ENCODE measurements at regions not wholly inside any gene's neighbourhood (a gene's known extent, or its start where the extent isn't known, plus 50 kb on each side); places are given as distances from the start of the nearest gene placed in this dataset.
"Not testable (repeated sequence)": the region's sequence is repeated elsewhere in the genome, so short reads cannot be mapped to it uniquely, and the experiment has no call there.

DNA sequence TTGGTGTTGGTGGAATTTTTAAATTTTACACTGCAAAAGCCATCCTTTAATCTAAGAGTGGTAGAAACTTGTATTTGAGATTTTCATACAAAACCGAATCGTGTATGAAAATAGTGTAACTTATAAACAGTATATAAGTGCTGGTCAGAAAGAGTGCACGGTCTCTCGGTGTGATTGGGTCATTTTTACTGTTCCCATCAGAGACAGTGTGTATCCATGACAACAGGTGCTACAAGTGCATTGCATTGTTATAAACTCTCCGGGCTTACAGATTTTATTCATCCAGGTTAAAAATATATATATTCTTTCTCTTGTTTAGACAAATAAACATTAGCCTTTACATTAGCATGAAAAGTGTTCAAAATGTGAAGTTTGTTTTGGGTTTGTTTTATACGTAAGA is 721.9 kb downstream of the METTL4 start:
- no peak for ATAC-seq (replicated peaks)
- Mint-ChIP-seq H3K9me3 (peaks cover 3 to 6% of the 10 kb centered on the region in 2 donors), H3K4me1 (ENCODE audit: low read depth in 2 of 2) (no peaks in the 10 kb centered on the region)

DNA sequence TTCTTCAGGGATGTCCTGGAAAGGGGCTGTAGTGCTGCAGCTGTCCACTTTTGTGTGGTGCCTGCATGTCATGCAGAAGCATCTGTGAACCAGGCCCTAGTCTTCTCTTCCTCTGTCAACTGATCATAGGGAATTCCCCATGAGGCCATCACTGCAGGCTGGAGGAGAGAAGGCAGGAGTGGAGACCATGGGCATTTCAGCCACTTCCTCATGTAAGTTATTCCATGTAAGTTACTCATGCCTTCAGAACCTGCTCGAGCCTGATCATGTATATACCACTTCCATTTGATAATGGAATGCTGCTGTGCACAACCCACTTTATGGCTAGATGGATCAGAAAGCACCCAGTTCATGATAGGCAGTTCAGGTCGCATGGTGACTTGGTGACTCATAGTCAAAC is 714.0 kb downstream of the METTL4 start:
- DNase-seq; H3K27me3 Mint-ChIP-seq; H3K4me1 Mint-ChIP-seq (ENCODE audit: low read depth in 2 of 2); H3K9me3 Mint-ChIP-seq; H3K27ac Mint-ChIP-seq; ATAC-seq (replicated peaks); H3K4me3 Mint-ChIP-seq; H3K36me3 Mint-ChIP-seq (ENCODE audit: insufficient read depth): not testable (repeated sequence)

More for the DNA sequence above, 721.9 kb downstream of the METTL4 start:
- H3K27ac Mint-ChIP-seq: no peak overlapping the region
- no peak overlapping the region for H3K4me3 Mint-ChIP-seq
- no peaks in the 10 kb centered on the region for H3K27me3 Mint-ChIP-seq
- no peak for DNase-seq
- H3K36me3 Mint-ChIP-seq (ENCODE audit: insufficient read depth): no peaks in the 10 kb centered on the region

GRCh38 chr18:1861473-1861872 is 709.8 kb downstream of the METTL4 start:
- no peak for DNase-seq

DNA sequence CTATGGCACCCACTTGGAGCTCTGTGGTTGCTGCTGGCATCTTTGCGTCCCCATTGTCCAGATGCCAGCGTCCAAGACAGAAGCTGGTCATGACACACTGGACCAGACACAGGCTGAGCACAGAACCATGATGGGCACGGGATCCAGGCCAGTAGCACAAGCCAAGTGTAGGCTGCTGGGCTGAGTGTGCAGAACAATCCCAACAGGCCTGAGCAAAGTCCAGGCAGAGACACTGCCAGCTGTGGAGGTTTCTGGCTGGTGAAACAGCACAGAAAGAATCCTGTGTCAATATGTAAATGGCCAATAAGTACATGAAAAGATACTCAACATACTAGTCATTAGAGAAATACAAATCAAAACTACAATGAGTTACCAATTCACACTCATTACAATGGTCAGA is 705.4 kb downstream of the METTL4 start:
- no peak overlapping the region for H3K27ac Mint-ChIP-seq

More at GRCh38 chr18:1861473-1861872, 709.8 kb downstream of the METTL4 start:
- H3K36me3 Mint-ChIP-seq (ENCODE audit: insufficient read depth): no peaks in the 10 kb centered on the region
- H3K27me3 Mint-ChIP-seq: no peaks in the 10 kb centered on the region
- no peak overlapping the region for H3K27ac Mint-ChIP-seq
- no peak for ATAC-seq (replicated peaks)
- H3K4me3 Mint-ChIP-seq: no peak overlapping the region
- H3K4me1 Mint-ChIP-seq (ENCODE audit: low read depth in 2 of 2): no peaks in the 10 kb centered on the region
- peaks cover 4 to 8% of the 10 kb centered on the region in 2 donors for H3K9me3 Mint-ChIP-seq

DNA sequence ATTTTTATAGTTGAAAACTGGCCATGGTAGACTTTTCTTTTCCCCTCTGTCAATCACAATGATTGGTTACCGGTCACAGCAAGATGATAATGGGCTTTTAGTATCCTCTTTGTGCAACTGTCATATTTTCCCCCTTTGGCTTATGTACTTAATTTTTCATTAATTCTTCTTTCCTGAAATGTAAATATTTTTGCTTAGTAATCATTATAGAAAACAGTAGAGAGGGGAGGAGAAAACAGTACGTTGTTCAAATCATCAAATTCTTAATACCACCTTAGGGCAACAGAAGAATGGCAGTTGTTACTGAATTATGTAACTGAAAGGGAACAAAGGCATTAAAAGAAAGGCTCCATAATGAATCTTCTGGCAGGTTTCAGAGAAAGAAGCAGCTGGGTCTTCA is 699.0 kb downstream of the METTL4 start:
- no peaks in the 10 kb centered on the region for H3K9me3 Mint-ChIP-seq
- no peaks in the 10 kb centered on the region for H3K4me1 Mint-ChIP-seq (ENCODE audit: low read depth in 2 of 2)
- H3K27me3 Mint-ChIP-seq: no peaks in the 10 kb centered on the region
- H3K4me3 Mint-ChIP-seq: no peak overlapping the region
- no peak for ATAC-seq (replicated peaks)
- H3K36me3 Mint-ChIP-seq (ENCODE audit: insufficient read depth): no peaks in the 10 kb centered on the region
- DNase-seq: no peak
- H3K27ac Mint-ChIP-seq: no peak overlapping the region

More for the DNA sequence above, 705.4 kb downstream of the METTL4 start:
- no peak overlapping the region for H3K4me3 Mint-ChIP-seq
- H3K36me3 Mint-ChIP-seq (ENCODE audit: insufficient read depth): no peaks in the 10 kb centered on the region
- peaks cover 0 to 4% of the 10 kb centered on the region in 2 donors for H3K9me3 Mint-ChIP-seq
- H3K27me3 Mint-ChIP-seq: no peaks in the 10 kb centered on the region
- ATAC-seq (replicated peaks) (no peak), DNase-seq (no peak)
- H3K4me1 Mint-ChIP-seq (ENCODE audit: low read depth in 2 of 2): no peaks in the 10 kb centered on the region

DNA sequence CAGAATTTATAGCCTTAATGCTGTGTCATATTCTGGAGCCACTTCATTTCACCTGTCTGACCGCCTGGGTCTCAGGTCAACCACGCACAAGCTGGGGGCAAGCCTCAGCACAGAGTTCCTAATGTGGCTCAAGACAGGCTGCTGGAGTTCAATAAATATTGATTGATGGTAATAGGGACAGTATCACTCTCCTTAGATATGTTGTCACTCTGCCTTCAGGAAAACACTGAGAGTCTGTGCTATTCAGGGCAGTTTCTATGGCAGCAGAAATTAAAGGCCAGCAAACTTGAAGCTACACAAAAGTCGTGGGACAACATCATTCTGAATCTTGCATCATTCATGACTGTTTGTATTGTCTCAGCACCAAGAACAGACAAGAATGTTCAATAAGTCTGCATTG is 696.1 kb downstream of the METTL4 start:
- Mint-ChIP-seq H3K27ac (no peak overlapping the region), H3K4me1 (ENCODE audit: low read depth in 2 of 2) (no peaks in the 10 kb centered on the region), H3K27me3 (no peaks in the 10 kb centered on the region), H3K9me3 (peaks cover 2 to 9% of the 10 kb centered on the region in 2 donors), H3K36me3 (ENCODE audit: insufficient read depth) (peaks cover 3% of the 10 kb centered on the region), H3K4me3 (no peak overlapping the region)
- DNase-seq (no peak), ATAC-seq (replicated peaks) (no peak)

DNA sequence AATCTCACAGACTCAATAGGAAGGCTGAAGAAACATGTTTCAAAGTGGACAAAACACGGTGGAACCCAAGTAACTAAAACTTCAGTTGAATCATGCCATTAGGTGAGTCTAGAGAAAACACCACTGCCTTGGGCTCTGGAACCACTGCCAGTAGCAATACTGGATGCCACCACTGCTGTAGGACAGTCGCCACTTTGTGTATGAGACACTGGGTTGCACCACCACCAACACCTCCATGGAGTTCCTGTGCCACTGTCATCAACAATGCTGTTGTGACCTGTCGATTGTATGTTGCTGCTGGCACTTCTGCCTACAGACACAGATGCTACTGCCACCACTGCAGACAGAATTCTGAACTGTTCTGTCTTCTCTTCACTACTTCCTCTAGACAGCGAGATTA is 686.7 kb downstream of the METTL4 start:
- H3K27ac Mint-ChIP-seq: no peak overlapping the region
- H3K4me3 Mint-ChIP-seq: no peak overlapping the region
- ATAC-seq (replicated peaks) (no peak), DNase-seq (no peak)
- peaks cover 5 to 14% of the 10 kb centered on the region in 2 donors for H3K9me3 Mint-ChIP-seq
- H3K36me3 Mint-ChIP-seq (ENCODE audit: insufficient read depth): peaks cover 3% of the 10 kb centered on the region
- H3K4me1 Mint-ChIP-seq (ENCODE audit: low read depth in 2 of 2): no peaks in the 10 kb centered on the region
- no peaks in the 10 kb centered on the region for H3K27me3 Mint-ChIP-seq

DNA sequence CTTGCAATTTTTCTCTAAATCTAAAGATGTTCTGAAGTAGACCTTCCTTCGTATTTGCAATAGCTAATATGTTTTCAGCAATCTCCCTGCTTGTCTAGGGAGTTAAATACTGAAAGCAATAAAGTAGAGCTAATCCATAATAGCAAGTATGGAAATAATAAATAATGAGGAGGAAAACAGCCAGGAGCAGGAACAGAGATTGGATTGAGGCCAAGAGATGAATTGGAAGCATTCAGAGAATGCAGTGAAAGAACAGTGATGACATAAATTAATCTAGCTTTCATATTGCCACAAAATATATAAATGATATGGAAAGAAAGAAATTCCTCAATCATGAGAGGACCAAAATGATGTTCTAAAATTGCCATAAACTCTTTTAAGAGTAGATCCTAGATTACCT is 679.7 kb downstream of the METTL4 start:
- DNase-seq: no peak
- H3K27ac Mint-ChIP-seq: no peak overlapping the region
- H3K4me3 Mint-ChIP-seq: no peak overlapping the region
- H3K9me3 Mint-ChIP-seq: peaks cover 3 to 9% of the 10 kb centered on the region in 2 donors
- H3K4me1 Mint-ChIP-seq (ENCODE audit: low read depth in 2 of 2): no peaks in the 10 kb centered on the region
- no peaks in the 10 kb centered on the region for H3K36me3 Mint-ChIP-seq (ENCODE audit: insufficient read depth)
- ATAC-seq (replicated peaks): no peak
- H3K27me3 Mint-ChIP-seq: no peaks in the 10 kb centered on the region

GRCh38 chr18:1892191-1892590 is 679.1 kb downstream of the METTL4 start:
- ATAC-seq (replicated peaks) (no peak), DNase-seq (no peak)
- H3K4me3 Mint-ChIP-seq: no peak overlapping the region
- H3K4me1 Mint-ChIP-seq (ENCODE audit: low read depth in 2 of 2): no peaks in the 10 kb centered on the region
- H3K9me3 Mint-ChIP-seq: peaks cover 3 to 9% of the 10 kb centered on the region in 2 donors
- H3K27me3 Mint-ChIP-seq: no peaks in the 10 kb centered on the region
- no peak overlapping the region for H3K27ac Mint-ChIP-seq
- H3K36me3 Mint-ChIP-seq (ENCODE audit: insufficient read depth): no peaks in the 10 kb centered on the region

GRCh38 chr18:1895456-1896185 is 675.7 kb downstream of the METTL4 start:
- Mint-ChIP-seq H3K4me3 (no peak overlapping the region), H3K27me3 (no peaks in the 10 kb centered on the region), H3K4me1 (ENCODE audit: low read depth in 2 of 2) (no peaks in the 10 kb centered on the region), H3K9me3 (peaks cover 0 to 5% of the 10 kb centered on the region in 2 donors), H3K36me3 (ENCODE audit: insufficient read depth) (no peaks in the 10 kb centered on the region), H3K27ac (no peak overlapping the region)
- no peak for ATAC-seq (replicated peaks)
- no peak for DNase-seq

GRCh38 chr18:1906421-1906820 is 664.9 kb downstream of the METTL4 start:
- H3K27ac Mint-ChIP-seq: no peak overlapping the region
- H3K4me3 Mint-ChIP-seq: no peak overlapping the region
- no peaks in the 10 kb centered on the region for H3K36me3 Mint-ChIP-seq (ENCODE audit: insufficient read depth)
- ATAC-seq (replicated peaks): no peak
- no peaks in the 10 kb centered on the region for H3K27me3 Mint-ChIP-seq
- peaks cover 2 to 15% of the 10 kb centered on the region in 2 donors for H3K9me3 Mint-ChIP-seq
- no peaks in the 10 kb centered on the region for H3K4me1 Mint-ChIP-seq (ENCODE audit: low read depth in 2 of 2)
- no peak for DNase-seq

DNA sequence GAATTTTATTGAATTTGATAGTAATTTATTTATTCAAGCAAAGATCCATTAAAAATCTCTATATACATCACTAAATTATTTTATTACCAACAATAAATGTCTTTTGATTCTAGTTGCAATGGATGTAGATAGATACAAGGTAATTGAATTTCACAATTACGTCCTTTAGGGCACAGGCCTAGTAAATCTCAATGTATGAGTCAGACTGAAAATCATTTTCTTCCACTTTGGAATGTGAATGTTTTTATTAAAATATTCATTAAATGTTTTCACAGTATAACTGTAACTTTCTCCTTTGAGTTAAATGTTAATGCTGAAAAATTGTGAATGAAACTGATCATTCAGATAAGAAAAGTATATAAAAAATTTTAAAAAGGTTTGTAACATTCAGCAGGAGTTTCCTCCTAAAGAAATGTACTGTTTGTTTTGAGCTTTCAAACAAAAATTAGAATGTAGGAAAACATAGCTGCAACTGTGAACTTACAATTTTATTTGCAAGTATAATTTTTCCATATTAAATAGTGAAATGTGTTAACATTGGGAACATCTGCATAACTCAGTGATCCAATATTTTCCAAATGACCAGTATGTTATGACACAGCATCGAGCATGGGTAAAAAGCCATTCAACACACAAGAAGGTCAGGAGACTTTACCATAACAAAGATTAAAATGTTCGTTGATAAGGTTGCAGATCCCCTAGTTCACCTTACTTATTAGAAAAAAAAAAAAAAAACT is 663.7 kb downstream of the METTL4 start:
- ATAC-seq (replicated peaks) (no peak), DNase-seq (no peak)
- Mint-ChIP-seq H3K9me3 (peaks cover 2 to 15% of the 10 kb centered on the region in 2 donors), H3K36me3 (ENCODE audit: insufficient read depth) (no peaks in the 10 kb centered on the region), H3K4me1 (ENCODE audit: low read depth in 2 of 2) (no peaks in the 10 kb centered on the region), H3K4me3 (no peak overlapping the region), H3K27me3 (no peaks in the 10 kb centered on the region), H3K27ac (no peak overlapping the region)

GRCh38 chr18:1914489-1914888 is 656.8 kb downstream of the METTL4 start:
- H3K36me3 Mint-ChIP-seq (ENCODE audit: insufficient read depth): no peaks in the 10 kb centered on the region
- no peak overlapping the region for H3K27ac Mint-ChIP-seq
- no peaks in the 10 kb centered on the region for H3K27me3 Mint-ChIP-seq
- DNase-seq: no peak
- H3K9me3 Mint-ChIP-seq: peaks cover 10 to 33% of the 10 kb centered on the region in 2 donors
- H3K4me1 Mint-ChIP-seq (ENCODE audit: low read depth in 2 of 2): no peaks in the 10 kb centered on the region
- no peak overlapping the region for H3K4me3 Mint-ChIP-seq
- ATAC-seq (replicated peaks): no peak

DNA sequence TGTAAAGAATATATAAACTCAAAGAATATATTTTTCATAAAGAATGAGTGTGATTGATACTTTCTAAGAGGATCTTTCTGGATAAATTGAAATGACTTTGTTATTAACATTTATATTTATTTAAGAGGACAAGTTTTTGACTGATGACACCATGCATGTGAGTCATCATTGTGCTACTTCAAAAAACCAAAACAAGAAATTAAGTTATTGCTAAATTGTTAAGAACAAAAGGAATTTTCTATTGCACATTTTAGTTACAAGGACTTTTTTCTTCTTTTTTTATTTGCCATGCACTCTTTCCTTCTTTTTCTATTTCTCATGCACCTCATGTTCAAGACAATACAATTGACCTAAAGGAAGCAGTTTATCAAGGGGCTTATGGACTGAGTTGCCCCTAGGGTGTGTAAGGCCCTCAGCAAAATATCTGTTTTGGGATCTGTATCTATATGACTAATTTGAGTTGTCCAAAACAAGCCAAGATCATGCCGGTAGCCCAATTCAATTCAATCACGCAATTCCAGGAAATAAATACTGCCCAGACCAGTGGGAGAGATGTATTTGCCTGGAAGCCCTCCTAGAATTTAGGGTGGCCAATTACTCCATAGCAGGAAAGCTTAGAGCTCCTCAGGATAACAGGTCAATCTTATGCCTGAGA is 654.3 kb downstream of the METTL4 start:
- Mint-ChIP-seq H3K4me1 (ENCODE audit: low read depth in 2 of 2) (no peaks in the 10 kb centered on the region), H3K27ac (no peak overlapping the region), H3K36me3 (ENCODE audit: insufficient read depth) (no peaks in the 10 kb centered on the region), H3K4me3 (no peak overlapping the region), H3K9me3 (peaks cover 7 to 19% of the 10 kb centered on the region in 2 donors), H3K27me3 (no peaks in the 10 kb centered on the region)
- ATAC-seq (replicated peaks) (no peak), DNase-seq (no peak)

Measured in effector memory CD8-positive, alpha-beta T cell (primary cell).